GM12878 (cell line): ENCODE measurements at regions not wholly inside any gene's neighbourhood (a gene's known extent, or its start where the extent isn't known, plus 50 kb on each side); places are given as distances from the start of the nearest gene placed in this dataset.

Source experiments
- ATAC-seq: fragments of 200-7000 bp; cut with Tn5 transposase; 3 replicates; pipeline ENCODE4 v1.9.1; 2020; ENCODE audit warnings: mild to moderate bottlenecking, moderate library complexity
- BruUV-seq: library from RNA; stranded (reverse); fragments of 400-500 nt; replicated peaks from 2 replicates; lab custom pipeline; 2021; lab: Mats Ljungman, UMichigan
- CTCF ChIA-PET: fragments of 300-600 bp; sonication (Branson Sonifier 250); formaldehyde crosslinking; extraction: SDS; loops from one replicate; lab custom pipeline; 2021; ENCODE audit warnings: inconsistent platforms; lab: Yijun Ruan, JAX
- POLR2A ChIA-PET: fragments of 350-600 bp; formaldehyde crosslinking; extraction: SDS; loops from one replicate; lab custom pipeline; 2021; ENCODE audit warnings: inconsistent platforms; lab: Charles Lee
- RAD21 ChIA-PET: fragments of 300-600 bp; sonication (Branson Sonifier 250); formaldehyde crosslinking; loops from one replicate; lab custom pipeline; 2023; ENCODE audit warnings: antibody characterized with exemption; ENCODE audit not compliant: unreplicated experiment; lab: Charles Lee
- SMC1A ChIA-PET: fragments of 300-600 bp; sonication (Branson Sonifier 250); formaldehyde crosslinking; loops from one replicate; lab custom pipeline; 2023; ENCODE audit not compliant: unreplicated experiment, uncharacterized antibody; lab: Charles Lee
- DNase-seq: peaks from one replicate; pipeline ENCODE4 v3.0.0-alpha.2; 2011; ENCODE audit warnings: low read depth, low spot score
- FAIRE-seq: peaks from 3 replicates; lab custom pipeline; 2011; peaks lifted over from hg19 to GRCh38; lab: Jason Lieb, UNC
- H2AFZ ChIP-seq: 2 replicates; pipeline ENCODE4 v1.6.0; 2011; ENCODE audit warnings: low read depth, low read length, control low read depth; ENCODE audit not compliant: control insufficient read depth
- H3K27ac ChIP-seq: 2 replicates; pipeline ENCODE4 v1.5.1; 2011; ENCODE audit warnings: control low read depth; ENCODE audit not compliant: control insufficient read depth, insufficient read depth
- H3K27me3 ChIP-seq, 2 experiments: replicated peaks in 1 of 2; 2 replicates each; pipeline versions ENCODE4 v1.6.0 to v1.6.1; 2011; ENCODE audit warnings: low read length in 1 of 2; ENCODE audit not compliant: control insufficient read depth in 2 of 2, insufficient read depth in 2 of 2
- H3K36me3 ChIP-seq, 2 experiments: 2 replicates each; pipeline ENCODE4 v1.5.1; 2011; ENCODE audit warnings: low read length in 1 of 2; ENCODE audit not compliant: control insufficient read depth in 2 of 2, insufficient read depth in 2 of 2
- H3K4me1 ChIP-seq: 2 replicates; pipeline ENCODE4 v1.6.1; 2011; ENCODE audit warnings: mild to moderate bottlenecking, low read length, moderate library complexity, mixed read lengths; ENCODE audit not compliant: control insufficient read depth, insufficient read depth
- H3K4me2 ChIP-seq: 2 replicates; pipeline ENCODE4 v1.6.0; 2011; ENCODE audit warnings: control low read depth; ENCODE audit not compliant: control insufficient read depth, insufficient read depth
- H3K4me3 ChIP-seq: fragments of 200-600 bp; sonication (generic); 2 replicates; pipeline ENCODE4 v1.5.1; 2016
- H3K79me2 ChIP-seq: 2 replicates; pipeline ENCODE4 v1.6.0; 2011; ENCODE audit warnings: low read length; ENCODE audit not compliant: control insufficient read depth, insufficient read depth
- H3K9ac ChIP-seq: 2 replicates; pipeline ENCODE4 v1.8.0; 2011; ENCODE audit warnings: low read length, control low read depth, mixed read lengths; ENCODE audit not compliant: control insufficient read depth, insufficient read depth
- H3K9me3 ChIP-seq: replicated peaks from 3 replicates; pipeline ENCODE4 v1.5.1; 2011; ENCODE audit warnings: mild to moderate bottlenecking, low read length; ENCODE audit not compliant: control insufficient read depth, insufficient read depth
- H4K20me1 ChIP-seq: 2 replicates; pipeline ENCODE4 v1.6.0; 2011; ENCODE audit not compliant: control insufficient read depth, insufficient read depth
- CEBPZ ChIP-seq: fragments of 150-350 bp; IDR thresholded peaks from 2 replicates; pipeline ENCODE4 v1.6.1; 2016; ENCODE audit warnings: low read depth, low read length
- DPF2 ChIP-seq: fragments of 450-650 bp; IDR thresholded peaks from 2 replicates; pipeline ENCODE4 v1.6.1; 2017; ENCODE audit warnings: mild to moderate bottlenecking
- ELK1 ChIP-seq: IDR thresholded peaks from 2 replicates; pipeline ENCODE4 v1.6.1; 2012; ENCODE audit warnings: low read depth, low read length, improper control_type of control experiment
- ESRRA ChIP-seq: IDR thresholded peaks from 2 replicates; pipeline ENCODE4 v1.6.1; 2012; ENCODE audit warnings: mild to moderate bottlenecking, low read length, improper control_type of control experiment
- FOXM1 ChIP-seq: IDR thresholded peaks from 2 replicates; pipeline ENCODE4 v1.6.1; 2012; ENCODE audit warnings: low read depth, mild to moderate bottlenecking, inconsistent platforms, low read length, moderate library complexity
- HDAC6 ChIP-seq: fragments of 200-600 bp; sonication (generic); IDR thresholded peaks from one replicate; pipeline ENCODE4 v1.8.0; 2017; ENCODE audit warnings: antibody characterized with exemption; ENCODE audit not compliant: unreplicated experiment
- IKZF2 ChIP-seq, 2 experiments: fragments of 450-650 bp; IDR thresholded peaks; 2 replicates each; pipeline ENCODE4 v1.6.1; 2017; ENCODE audit warnings: mild to moderate bottlenecking in 2 of 2, moderate library complexity in 2 of 2
- MEF2B ChIP-seq: fragments of 450-650 bp; IDR thresholded peaks from 2 replicates; pipeline ENCODE4 v1.6.1; 2018; ENCODE audit warnings: mild to moderate bottlenecking, moderate library complexity; ENCODE audit not compliant: partially characterized antibody, poor library complexity, severe bottlenecking
- REST ChIP-seq: IDR thresholded peaks from 2 replicates; pipeline ENCODE4 v1.6.1; 2012; ENCODE audit warnings: mild to moderate bottlenecking, low read depth, low read length
- SMC3 ChIP-seq: IDR thresholded peaks from 2 replicates; pipeline ENCODE4 v1.6.1; 2011; ENCODE audit warnings: low read length, improper control_type of control experiment, borderline replicate concordance
- TAF1 ChIP-seq: IDR thresholded peaks from 2 replicates; pipeline ENCODE4 v1.6.1; 2011; ENCODE audit warnings: mild to moderate bottlenecking, low read depth, low read length, borderline replicate concordance
- TCF12 ChIP-seq: IDR thresholded peaks from 2 replicates; pipeline ENCODE4 v1.6.1; 2011; ENCODE audit warnings: low read depth, mild to moderate bottlenecking, low read length
- TCF7 ChIP-seq: IDR thresholded peaks from 2 replicates; pipeline ENCODE4 v1.6.1; 2014; ENCODE audit warnings: antibody characterized with exemption, borderline replicate concordance
- ZBTB33 ChIP-seq: fragments of 450-650 bp; IDR thresholded peaks from 2 replicates; pipeline ENCODE4 v1.6.1; 2017; ENCODE audit warnings: mild to moderate bottlenecking
- ZNF24 ChIP-seq: fragments of 450-650 bp; IDR thresholded peaks from 2 replicates; pipeline ENCODE4 v1.6.1; 2017; ENCODE audit warnings: antibody characterized with exemption, mild to moderate bottlenecking
- WGBS: methylation state at CpG from one replicate; pipeline ENCODE4 v1.1.6; 2016; ENCODE audit warnings: low lambda C conversion rate; ENCODE audit not compliant: insufficient replicate concordance, insufficient coverage; ENCODE audit errors: missing lambda C conversion rate; 5-methylcytosine and 5-hydroxymethylcytosine counted together
- in situ Hi-C: fragments of 300-500 bp; cut with MboI; formaldehyde crosslinking; loops from 9 replicates; pipeline ENCODE4 v1.14.3; 2018; ENCODE audit warnings: mixed read lengths
- intact Hi-C: fragments of 100-400 bp; cut with micrococcal nuclease; formaldehyde crosslinking; loops from one replicate; pipeline ENCODE4 v1.14.2; 2022; ENCODE audit not compliant: unreplicated experiment

GRCh38 chr15:26242565-26243071, 379.5 kb upstream of the ATP10A start (continued):
- TF ChIP-seq ZBTB33 (no peak), TCF7 (no peak), TAF1 (no peak)

- intact Hi-C loops: no loop called here
These were observed 372.7 kb upstream of the ATP10A start for GRCh38 chr15:26235864-26236263.

More at GRCh38 chr15:26235864-26236263, 372.7 kb upstream of the ATP10A start:
- ATAC-seq (no peak), DNase-seq (no peak), FAIRE-seq (no peak)
- no peaks in the 10 kb centered on the region for H4K20me1 ChIP-seq
- BruUV-seq: no TSS peak
- no peak overlapping the region for H3K4me2 ChIP-seq
- SMC1A ChIA-PET: no interaction called here
- H3K36me3 ChIP-seq: no peaks in the 10 kb centered on the region
- no peak overlapping the region for H3K9ac ChIP-seq
- CTCF ChIA-PET: no interaction called here
- no peaks in the 10 kb centered on the region for H3K79me2 ChIP-seq
- POLR2A ChIA-PET: no interaction called here
- in situ Hi-C loops: no loop called here
- no peaks in the 10 kb centered on the region; the same call in 2 of the 3 replicates for H3K9me3 ChIP-seq
- no peak overlapping the region for H3K27ac ChIP-seq
- H3K27me3 ChIP-seq: no peaks in the 10 kb centered on the region
- RAD21 ChIA-PET: no interaction called here
- no peaks in the 10 kb centered on the region for H3K4me1 ChIP-seq
- no peak overlapping the region for H3K4me3 ChIP-seq
- TF ChIP-seq CEBPZ (no peak), HDAC6 (no peak), ESRRA (no peak), ELK1 (no peak), ZNF24 (no peak), IKZF2 (IDR thresholded peaks at IDR 0.05) (no peak), DPF2 (no peak), TCF12 (no peak), FOXM1 (no peak), SMC3 (no peak), MEF2B (no peak), REST (no peak)
- no peak overlapping the region for H2AFZ ChIP-seq
- 15% methylated on average over 3 of the region's 3 CpGs for WGBS
